OCI-LY3 (cell line): ENCODE measurements at regions not wholly inside any gene's neighbourhood (a gene's known extent, or its start where the extent isn't known, plus 50 kb on each side); places are given as distances from the start of the nearest gene placed in this dataset.

Source experiments
- CTCF ChIP-seq: fragments of 200-600, 300-600 bp; sonication (generic); IDR thresholded peaks from 2 replicates; pipeline ENCODE4 v1.5.1; 2014; ENCODE audit warnings: antibody characterized with exemption, low read length, low read depth
- EZH2phosphoT487 ChIP-seq: fragments of 200-600 bp; shearing (Covaris generic); IDR thresholded peaks from 2 replicates; pipeline ENCODE4 v1.6.1; 2018; ENCODE audit warnings: antibody characterized with exemption, mixed run types, low read depth

- TF ChIP-seq CTCF (no peak), EZH2phosphoT487 (no peak)
These were observed 264.1 kb downstream of the SRGAP2C start for GRCh38 chr1:121448851-121449250.
